Breast epithelium (tissue), 3 donors: ENCODE measurements at regions not wholly inside any gene's neighbourhood (a gene's known extent, or its start where the extent isn't known, plus 50 kb on each side); places are given as distances from the start of the nearest gene placed in this dataset.

Experiments
- CTCF ChIP-seq, 3 donors: fragments of 450-650 bp; IDR thresholded peaks; one replicate each; pipeline ENCODE4 v1.5.1; 2016 to 2017; ENCODE audit warnings: antibody characterized with exemption in 3 of 3, mild to moderate bottlenecking in 3 of 3, moderate library complexity in 3 of 3
- POLR2A ChIP-seq: fragments of 450-650 bp; IDR thresholded peaks from one replicate; pipeline ENCODE4 v1.6.1; 2016; ENCODE audit warnings: antibody characterized with exemption, mild to moderate bottlenecking, moderate library complexity
- POLR2AphosphoS5 ChIP-seq, 3 donors: sonication (generic); formaldehyde crosslinking; IDR thresholded peaks; one replicate each; pipeline ENCODE4 v1.6.1; 2017; ENCODE audit warnings: antibody characterized with exemption in 3 of 3

GRCh38 chr7:27419581-27420177, 177.1 kb downstream of the EVX1 start:
- TF ChIP-seq CTCF (IDR thresholded peaks at IDR 0.05) (no peak), POLR2A (no peak), POLR2AphosphoS5 (IDR thresholded peaks at IDR 0.05) (no peak)
